Sigmoid colon (tissue), 6 donors: ENCODE measurements at regions not wholly inside any gene's neighbourhood (a gene's known extent, or its start where the extent isn't known, plus 50 kb on each side); places are given as distances from the start of the nearest gene placed in this dataset.

Experiments used
- DNase-seq: peaks from one replicate; pipeline ENCODE4 v3.0.0-alpha.2; 2019
- H3K27ac ChIP-seq, 4 donors: fragments of 200-600 bp; sonication (generic); one replicate each; pipeline ENCODE4 v1.5.1; 2016 to 2019; ENCODE audit warnings: mild to moderate bottlenecking in 1 of 4
- H3K27me3 ChIP-seq, 3 donors: fragments of 200-600 bp; sonication (generic); one replicate each; pipeline ENCODE4 v1.5.1; 2019; ENCODE audit warnings: mild to moderate bottlenecking in 1 of 3
- H3K36me3 ChIP-seq, 4 donors: fragments of 200-600 bp; sonication (generic); one replicate each; pipeline ENCODE4 v1.5.1; 2016 to 2019
- H3K4me1 ChIP-seq, 4 donors: fragments of 200-600 bp; sonication (generic); one replicate each; pipeline ENCODE4 v1.5.1; 2017 to 2019
- H3K4me3 ChIP-seq, 4 donors: fragments of 200-600 bp; sonication (generic); one replicate each; pipeline ENCODE4 v1.5.1; 2017 to 2019; ENCODE audit warnings: mild to moderate bottlenecking in 2 of 4, moderate library complexity in 1 of 4
- H3K9me3 ChIP-seq, 4 donors: fragments of 200-600 bp in 3 of 4; sonication (generic) in 3 of 4; one replicate each; pipeline versions ENCODE4 v1.5.1 to v1.6.1; 2013 to 2019
- CTCF ChIP-seq, 4 experiments: fragments of 450-650 bp in 3 of 4; fragments of 200-600 bp in 1 of 4; IDR thresholded peaks; one replicate each; pipeline ENCODE4 v1.5.1; 2016 to 2019; ENCODE audit warnings: antibody characterized with exemption in 4 of 4, mild to moderate bottlenecking in 3 of 4, moderate library complexity in 2 of 4
- EP300 ChIP-seq, 4 donors: sonication (generic); formaldehyde crosslinking; IDR thresholded peaks; one replicate each; pipeline ENCODE4 v1.6.1; 2017; ENCODE audit warnings: antibody characterized with exemption in 4 of 4
- POLR2A ChIP-seq, 2 donors: fragments of 450-650 bp; IDR thresholded peaks; one replicate each; pipeline ENCODE4 v1.6.1; 2016; ENCODE audit warnings: antibody characterized with exemption in 2 of 2, mild to moderate bottlenecking in 2 of 2, moderate library complexity in 2 of 2
- POLR2AphosphoS5 ChIP-seq, 4 donors: sonication (generic); formaldehyde crosslinking; IDR thresholded peaks; one replicate each; pipeline ENCODE4 v1.6.1; 2017; ENCODE audit warnings: antibody characterized with exemption in 4 of 4
- WGBS, 2 donors: extraction: QIAGEN DNeasy Blood & Tissue Kit; methylation state at CpG; one replicate each; pipeline ENCODE4 v1.1.7; 2013; 5-methylcytosine and 5-hydroxymethylcytosine counted together
- intact Hi-C: fragments of 100-400 bp; cut with DNase I; formaldehyde crosslinking; loops from one replicate; pipeline ENCODE4 v1.15.1; 2023
- donor health status: healthy with polysubstance abuse.
- donor health status: healthy.

GRCh38 chr14:89700801-89701200 is 253.7 kb downstream of the EFCAB11 start:
- TF ChIP-seq POLR2A (IDR thresholded peaks at IDR 0.05) (no peak), POLR2AphosphoS5 (IDR thresholded peaks at IDR 0.05) (no peak), CTCF (IDR thresholded peaks at IDR 0.05) (no peak), EP300 (IDR thresholded peaks at IDR 0.05) (no peak)
- Histone ChIP-seq H3K9me3 (no peaks in the 10 kb centered on the region), H3K27me3 (no peaks in the 10 kb centered on the region), H3K4me3 (peak overlapping the region in 3 of 4 donors; percentile 55 to 62 (median 57)), H3K36me3 (no peaks in the 10 kb centered on the region), H3K27ac (peak overlapping the region in 3 of 4 donors; percentile 54 to 83 (median 71)), H3K4me1 (peaks cover 0 to 19% (median 16%) of the 10 kb centered on the region in 4 donors)
- WGBS, 2 donors = 54 to 66% methylated on average over 12 of the region's 12 CpGs
- no peak for DNase-seq
- intact Hi-C loops = loop anchor here (5.0 to 10.0 kb wide), 5 partner anchors 84 to 658 kb away; partner anchors contain the start of gene FOXN3

GRCh38 chr14:89699071-89699470 is 255.5 kb downstream of the EFCAB11 start:
- Histone ChIP-seq H3K4me1 (peaks cover 0 to 19% (median 16%) of the 10 kb centered on the region in 4 donors), H3K27ac (no peak overlapping the region), H3K4me3 (no peak overlapping the region), H3K9me3 (no peaks in the 10 kb centered on the region), H3K36me3 (no peaks in the 10 kb centered on the region), H3K27me3 (no peaks in the 10 kb centered on the region)
- no peak for TF ChIP-seq POLR2AphosphoS5 (IDR thresholded peaks at IDR 0.05)
- TF ChIP-seq POLR2A (IDR thresholded peaks at IDR 0.05) = no peak
- no peak for TF ChIP-seq CTCF (IDR thresholded peaks at IDR 0.05)
- no peak for TF ChIP-seq EP300 (IDR thresholded peaks at IDR 0.05)
- WGBS, 2 donors = 77 to 78% methylated on average over 6 of the region's 6 CpGs
- DNase-seq = no peak
- intact Hi-C loops = no loop called here

- no peak for TF ChIP-seq EP300 (IDR thresholded peaks at IDR 0.05)
- no peak for TF ChIP-seq POLR2A (IDR thresholded peaks at IDR 0.05)
- no peak for TF ChIP-seq CTCF (IDR thresholded peaks at IDR 0.05)
- no peak for TF ChIP-seq POLR2AphosphoS5 (IDR thresholded peaks at IDR 0.05)
- no peak for DNase-seq
- H3K4me3 ChIP-seq = no peak overlapping the region
- WGBS, 2 donors = 83 to 91% methylated on average over 8 of the region's 8 CpGs
- intact Hi-C loops = no loop called here
- H3K27me3 ChIP-seq = no peaks in the 10 kb centered on the region
- no peaks in the 10 kb centered on the region for H3K9me3 ChIP-seq
- H3K27ac ChIP-seq = no peak overlapping the region
- no peaks in the 10 kb centered on the region for H3K36me3 ChIP-seq
- H3K4me1 ChIP-seq = peaks cover 0 to 14% (median 10%) of the 10 kb centered on the region in 4 donors
Measured at GRCh38 chr14:89697281-89698060, 257.1 kb downstream of the EFCAB11 start.

GRCh38 chr14:89695846-89696245 is 258.7 kb downstream of the EFCAB11 start:
- no peak overlapping the region for H3K27ac ChIP-seq
- no peak for TF ChIP-seq POLR2AphosphoS5 (IDR thresholded peaks at IDR 0.05)
- TF ChIP-seq POLR2A (IDR thresholded peaks at IDR 0.05) = no peak
- TF ChIP-seq EP300 (IDR thresholded peaks at IDR 0.05) = no peak
- no peak for TF ChIP-seq CTCF (IDR thresholded peaks at IDR 0.05)

More at GRCh38 chr14:89695846-89696245, 258.7 kb downstream of the EFCAB11 start:
- Histone ChIP-seq H3K9me3 (no peaks in the 10 kb centered on the region), H3K27me3 (no peaks in the 10 kb centered on the region), H3K4me3 (no peak overlapping the region), H3K4me1 (peaks cover 0 to under 1% (median 0%) of the 10 kb centered on the region in 4 donors), H3K36me3 (no peaks in the 10 kb centered on the region)
- whole genome bisulfite sequencing, 2 donors = 86 to 91% methylated on average over 2 of the region's 2 CpGs
- no peak for DNase-seq
- intact Hi-C loops = no loop called here
